GM10248 (cell line): ENCODE measurements at regions not wholly inside any gene's neighbourhood (a gene's known extent, or its start where the extent isn't known, plus 50 kb on each side); places are given as distances from the start of the nearest gene placed in this dataset.
"Not testable (repeated sequence)": the region's sequence is repeated elsewhere in the genome, so short reads cannot be mapped to it uniquely, and the experiment has no call there.

Source experiments
- CTCF ChIA-PET: fragments of 300-600 bp; sonication (Branson Sonifier 250); formaldehyde crosslinking; extraction: SDS; loops from one replicate; lab custom pipeline; 2021; ENCODE audit warnings: antibody characterized with exemption; lab: Yijun Ruan, JAX
- POLR2A ChIA-PET: fragments of 350-650 bp; sonication (Branson Sonifier 250); formaldehyde crosslinking; extraction: SDS; loops from one replicate; lab custom pipeline; 2020; ENCODE audit warnings: antibody characterized with exemption; lab: Yijun Ruan, JAX
- DNase-seq: peaks from one replicate; pipeline ENCODE4 v3.0.0; 2012; ENCODE audit errors: extremely low spot score
- TF ChIP-seq, protein P1 (sequence below): IDR thresholded peaks from 2 replicates; pipeline ENCODE4 v1.5.1; 2012; ENCODE audit warnings: mild to moderate bottlenecking, low read depth; ENCODE audit errors: extremely low read depth, missing control alignments, control extremely low read depth

DNA sequence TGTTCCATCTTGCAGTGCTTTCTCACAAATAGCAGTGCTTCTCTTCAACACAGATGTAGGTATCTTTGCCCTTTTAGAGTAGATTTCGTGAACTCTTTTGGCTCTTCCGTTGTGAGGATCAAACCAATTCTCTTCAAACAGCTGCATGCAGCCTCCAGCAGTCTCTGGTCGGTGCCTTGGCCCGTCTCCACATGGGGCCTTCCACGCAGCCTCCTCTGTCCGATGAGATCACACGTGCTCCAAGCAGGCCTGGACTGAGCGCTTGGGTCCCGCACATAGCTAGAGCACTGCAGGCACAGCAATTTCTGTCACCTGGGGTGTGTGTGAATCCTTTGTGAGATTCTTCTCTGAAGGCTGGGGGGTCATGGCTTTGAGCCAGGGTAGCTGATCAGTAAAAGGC, 82.8 kb upstream of the KCNE2 start:
- ChIA-PET POLR2A (no interaction called here), CTCF (no interaction called here)
- no peak for DNase-seq
- TF ChIP-seq, protein P1, sequence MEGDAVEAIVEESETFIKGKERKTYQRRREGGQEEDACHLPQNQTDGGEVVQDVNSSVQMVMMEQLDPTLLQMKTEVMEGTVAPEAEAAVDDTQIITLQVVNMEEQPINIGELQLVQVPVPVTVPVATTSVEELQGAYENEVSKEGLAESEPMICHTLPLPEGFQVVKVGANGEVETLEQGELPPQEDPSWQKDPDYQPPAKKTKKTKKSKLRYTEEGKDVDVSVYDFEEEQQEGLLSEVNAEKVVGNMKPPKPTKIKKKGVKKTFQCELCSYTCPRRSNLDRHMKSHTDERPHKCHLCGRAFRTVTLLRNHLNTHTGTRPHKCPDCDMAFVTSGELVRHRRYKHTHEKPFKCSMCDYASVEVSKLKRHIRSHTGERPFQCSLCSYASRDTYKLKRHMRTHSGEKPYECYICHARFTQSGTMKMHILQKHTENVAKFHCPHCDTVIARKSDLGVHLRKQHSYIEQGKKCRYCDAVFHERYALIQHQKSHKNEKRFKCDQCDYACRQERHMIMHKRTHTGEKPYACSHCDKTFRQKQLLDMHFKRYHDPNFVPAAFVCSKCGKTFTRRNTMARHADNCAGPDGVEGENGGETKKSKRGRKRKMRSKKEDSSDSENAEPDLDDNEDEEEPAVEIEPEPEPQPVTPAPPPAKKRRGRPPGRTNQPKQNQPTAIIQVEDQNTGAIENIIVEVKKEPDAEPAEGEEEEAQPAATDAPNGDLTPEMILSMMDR: no peak

DNA sequence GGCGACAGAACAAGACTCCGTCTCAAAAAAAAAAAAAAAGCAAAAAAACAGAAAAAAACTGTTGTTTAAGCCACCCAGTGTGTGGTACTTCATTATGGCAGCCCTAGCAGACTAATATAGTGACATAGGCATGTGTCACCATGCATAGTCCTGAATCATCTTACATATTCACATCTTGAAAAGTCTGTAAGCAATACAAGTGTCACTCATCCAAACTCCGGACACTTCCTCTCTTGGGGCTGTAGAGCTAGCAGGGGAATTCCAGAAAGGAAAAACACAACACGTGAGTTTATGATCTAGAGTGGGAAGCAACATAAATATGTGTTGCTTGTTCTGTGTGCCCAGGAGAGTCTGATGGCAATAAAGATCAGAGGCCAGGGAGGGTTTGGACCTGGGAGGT, 81.6 kb upstream of the KCNE2 start:
- ChIA-PET CTCF (no interaction called here), POLR2A (no interaction called here)
- DNase-seq: no peak
- TF ChIP-seq, protein P1: no peak

DNA sequence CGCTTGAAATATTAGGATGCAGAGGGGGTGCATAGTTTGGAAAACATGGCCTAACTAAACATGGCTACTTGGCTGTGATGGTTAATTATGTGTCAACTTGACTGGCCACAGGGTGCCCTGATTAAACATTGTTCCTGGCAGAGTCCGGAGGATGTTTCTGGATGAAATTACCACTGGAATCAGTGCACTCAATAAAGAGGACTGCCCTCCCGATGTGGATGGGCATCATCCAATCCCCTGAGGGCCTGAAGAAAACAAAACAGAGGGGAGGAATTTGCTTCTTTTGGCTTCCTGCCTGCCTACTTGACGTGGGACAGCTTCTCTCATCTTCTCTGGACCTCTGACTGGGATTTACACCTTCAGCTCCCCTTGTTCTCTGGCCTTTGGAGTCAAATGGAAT, 79.1 kb upstream of the KCNE2 start:
- TF ChIP-seq, protein P1: no peak
- DNase-seq: no peak
- CTCF ChIA-PET: interaction anchor here (1.1 to 1.3 kb wide), 2 partner anchors 15 to 376 kb away, joined by 3 read pairs; no protein-coding TSS in a partner anchor
- POLR2A ChIA-PET: no interaction called here

DNA sequence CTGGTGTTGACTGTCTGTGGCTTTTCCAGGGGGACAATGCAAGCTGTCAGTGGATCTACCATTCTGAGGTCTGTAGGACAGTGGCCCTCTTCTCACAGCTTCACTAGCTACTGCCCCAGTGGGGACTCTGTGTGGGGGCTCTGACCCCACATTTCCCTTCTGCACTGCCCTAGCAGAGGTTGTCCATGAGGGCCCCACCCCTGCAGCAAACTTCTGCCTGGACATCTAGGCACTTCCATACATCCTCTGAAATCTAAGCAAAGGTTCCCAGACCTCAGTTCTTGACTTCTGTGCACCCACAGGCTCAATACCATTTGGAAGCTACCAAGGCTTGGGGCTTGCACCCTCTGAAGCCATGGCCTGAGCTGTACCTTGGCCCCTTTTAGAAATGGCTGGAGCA, 75.8 kb upstream of the KCNE2 start:
- CTCF ChIA-PET, POLR2A ChIA-PET, DNase-seq: not testable (repeated sequence)

DNA sequence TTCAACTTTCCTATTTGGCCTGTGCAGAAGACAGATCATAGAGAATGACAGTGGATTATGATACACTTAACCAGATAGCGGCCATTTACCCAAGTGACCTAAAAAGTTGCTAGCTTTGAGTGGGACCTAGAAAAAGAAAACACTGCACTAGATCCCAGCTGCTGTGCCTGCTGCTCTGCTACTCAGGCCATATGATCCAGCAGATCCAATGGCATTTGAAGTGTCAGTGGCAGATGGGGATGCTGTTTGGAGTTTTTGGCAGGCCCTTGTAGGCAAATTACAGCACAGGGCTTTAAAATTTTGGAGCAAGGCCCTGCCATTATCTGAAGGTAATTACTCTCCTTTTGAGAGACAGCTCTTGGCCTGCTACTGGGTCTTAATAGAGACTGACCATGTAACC, 74.0 kb upstream of the KCNE2 start:
- ChIA-PET POLR2A (no interaction called here), CTCF (interaction anchor here (1.5 kb wide), 1 partner anchor 17 kb away, joined by 3 read pairs; no protein-coding TSS in a partner anchor)
- TF ChIP-seq, protein P1: no peak
- no peak for DNase-seq

DNA sequence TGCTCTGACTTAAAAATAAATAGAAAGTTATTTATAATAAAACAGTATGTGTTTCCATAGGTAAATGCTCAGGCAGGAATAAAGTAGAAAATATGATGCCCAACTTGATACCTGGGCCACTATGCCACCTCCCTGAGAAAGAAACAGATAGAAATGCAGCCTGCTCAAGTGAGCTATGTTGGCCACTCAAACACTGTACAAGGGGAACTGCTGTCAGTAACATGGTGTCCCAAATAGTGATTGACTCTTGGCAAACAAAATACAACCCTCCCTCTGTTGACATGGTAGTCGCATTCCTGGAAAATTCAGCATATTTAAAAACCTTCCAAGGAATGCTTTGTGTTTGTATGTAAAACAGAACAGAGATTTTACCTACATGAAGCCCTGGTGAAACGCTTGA, 66.9 kb upstream of the KCNE2 start:
- TF ChIP-seq, protein P1: no peak
- no peak for DNase-seq
- CTCF ChIA-PET: no interaction called here
- POLR2A ChIA-PET: no interaction called here

DNA sequence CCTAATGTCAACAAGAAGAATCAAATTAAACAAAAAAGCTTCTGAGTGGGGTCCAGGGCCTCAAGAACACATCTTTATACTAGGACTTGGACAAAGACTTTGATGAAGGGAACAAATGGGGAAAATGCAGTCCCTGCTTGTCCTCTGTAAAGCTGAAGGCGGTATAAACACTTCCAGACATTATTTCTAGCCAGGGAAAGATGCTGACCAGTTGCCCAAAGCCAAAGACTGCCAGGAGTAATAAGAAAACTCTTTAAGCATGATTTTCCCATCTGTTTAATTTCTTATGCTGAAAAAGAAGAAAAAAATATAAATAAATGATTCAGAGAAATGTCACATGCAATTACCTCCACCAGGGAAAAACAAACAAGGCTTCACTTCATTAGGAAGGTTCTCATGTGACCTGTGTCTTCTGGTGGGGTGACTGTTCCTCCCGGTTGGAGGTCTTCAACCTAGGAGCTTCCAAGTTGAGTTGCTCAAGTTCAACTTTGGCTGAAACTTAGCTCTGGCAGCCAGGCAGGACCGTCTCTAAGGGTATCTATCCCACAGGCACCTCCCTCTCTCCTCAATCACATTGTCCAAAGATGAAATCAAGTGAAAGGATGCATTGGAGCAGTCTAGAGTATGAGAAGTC, 65.2 kb upstream of the KCNE2 start:
- ChIA-PET CTCF (no interaction called here), POLR2A (no interaction called here)
- TF ChIP-seq, protein P1: no peak
- no peak for DNase-seq
